Prostate gland (tissue), 2 donors: ENCODE measurements at regions not wholly inside any gene's neighbourhood (a gene's known extent, or its start where the extent isn't known, plus 50 kb on each side); places are given as distances from the start of the nearest gene placed in this dataset.

Experiments used
- POLR2A ChIP-seq: fragments of 450-650 bp; IDR thresholded peaks from one replicate; pipeline ENCODE4 v1.6.1; 2016; ENCODE audit warnings: antibody characterized with exemption, mild to moderate bottlenecking
- TF ChIP-seq, protein P1 (sequence below), 4 experiments: fragments of 200-600 bp in 2 of 4; fragments of 450-650 bp in 2 of 4; sonication (generic) in 2 of 4; IDR thresholded peaks; 1 replicate in 3 of 4; 2 replicates in 1 of 4; pipeline ENCODE4 v1.5.1; 2016 to 2019; ENCODE audit warnings: antibody characterized with exemption in 4 of 4, mild to moderate bottlenecking in 2 of 4, moderate library complexity in 2 of 4

DNA sequence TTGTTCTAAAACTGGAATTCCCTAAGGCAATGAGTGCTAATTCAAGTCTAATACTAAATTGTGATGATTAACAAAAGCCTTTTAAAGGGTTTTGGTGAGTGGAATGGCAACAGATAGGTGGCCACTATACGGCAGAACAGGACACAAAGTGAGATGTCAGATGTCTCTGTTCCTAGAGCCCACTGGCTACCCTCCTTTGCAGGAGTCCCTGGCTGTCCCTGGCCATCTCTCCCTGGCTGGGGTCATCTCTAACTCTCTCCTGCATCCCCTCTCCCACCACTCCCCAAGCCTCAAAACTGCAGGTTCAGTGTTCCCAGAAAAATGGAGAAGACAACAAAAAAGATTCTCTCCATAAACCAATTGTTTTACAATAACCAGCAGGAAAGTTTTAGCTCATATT, 79.2 kb downstream of the MDH1 start:
- TF ChIP-seq, protein P1, sequence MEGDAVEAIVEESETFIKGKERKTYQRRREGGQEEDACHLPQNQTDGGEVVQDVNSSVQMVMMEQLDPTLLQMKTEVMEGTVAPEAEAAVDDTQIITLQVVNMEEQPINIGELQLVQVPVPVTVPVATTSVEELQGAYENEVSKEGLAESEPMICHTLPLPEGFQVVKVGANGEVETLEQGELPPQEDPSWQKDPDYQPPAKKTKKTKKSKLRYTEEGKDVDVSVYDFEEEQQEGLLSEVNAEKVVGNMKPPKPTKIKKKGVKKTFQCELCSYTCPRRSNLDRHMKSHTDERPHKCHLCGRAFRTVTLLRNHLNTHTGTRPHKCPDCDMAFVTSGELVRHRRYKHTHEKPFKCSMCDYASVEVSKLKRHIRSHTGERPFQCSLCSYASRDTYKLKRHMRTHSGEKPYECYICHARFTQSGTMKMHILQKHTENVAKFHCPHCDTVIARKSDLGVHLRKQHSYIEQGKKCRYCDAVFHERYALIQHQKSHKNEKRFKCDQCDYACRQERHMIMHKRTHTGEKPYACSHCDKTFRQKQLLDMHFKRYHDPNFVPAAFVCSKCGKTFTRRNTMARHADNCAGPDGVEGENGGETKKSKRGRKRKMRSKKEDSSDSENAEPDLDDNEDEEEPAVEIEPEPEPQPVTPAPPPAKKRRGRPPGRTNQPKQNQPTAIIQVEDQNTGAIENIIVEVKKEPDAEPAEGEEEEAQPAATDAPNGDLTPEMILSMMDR (IDR thresholded peaks at IDR 0.05) = no peak
- TF ChIP-seq POLR2A = no peak
